A673 (cell line): ENCODE measurements at regions not wholly inside any gene's neighbourhood (a gene's known extent, or its start where the extent isn't known, plus 50 kb on each side); places are given as distances from the start of the nearest gene placed in this dataset.
A peak's percentile ranks its signal among the peaks of the same experiment; 100 is the strongest.

Experiments
- CTCF ChIP-seq: fragments of 300-800, 200-600 bp; sonication (generic); conservative IDR thresholded peaks from 2 replicates; pipeline ENCODE4 v1.5.1; 2017; ENCODE audit warnings: low read depth, mild to moderate bottlenecking, antibody characterized with exemption, low read length, moderate library complexity, mixed read lengths
- EZH2 ChIP-seq: fragments of 200-600 bp; sonication (generic); IDR thresholded peaks from 2 replicates; pipeline ENCODE4 v1.6.1; 2017; ENCODE audit warnings: borderline replicate concordance, low read depth, mild to moderate bottlenecking, mixed read lengths, antibody characterized with exemption, low read length; ENCODE audit not compliant: poor library complexity, severe bottlenecking

DNA sequence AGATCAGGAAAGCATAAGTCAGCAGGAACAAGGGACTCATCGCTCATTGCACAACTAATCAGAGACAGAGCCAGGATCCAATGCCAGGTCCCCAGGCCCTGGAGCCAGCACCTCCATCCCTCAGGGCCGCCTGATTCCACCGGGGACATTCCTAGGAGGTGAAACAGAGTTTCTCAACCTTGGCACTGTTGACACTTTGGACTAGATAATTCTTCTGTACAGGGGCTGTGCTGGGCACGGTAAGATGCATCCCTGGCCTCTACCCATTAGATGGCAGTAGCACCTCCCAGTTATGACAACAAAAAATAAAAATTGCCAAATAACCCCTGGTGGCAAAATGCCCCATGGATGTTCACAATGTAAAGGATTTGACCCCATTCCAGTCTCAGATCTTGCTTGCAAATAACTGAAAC, 127.7 kb downstream of the MTHFS start:
- TF ChIP-seq CTCF (peak; percentile 50), EZH2 (no peak)
